Activated B cell treated with CpG ODN at 0.5 μM for 24 hours (primary cell): ENCODE measurements at regions not wholly inside any gene's neighbourhood (a gene's known extent, or its start where the extent isn't known, plus 50 kb on each side); places are given as distances from the start of the nearest gene placed in this dataset.

Experiments used
- ATAC-seq: fragments of 200-7000 bp; cut with Tn5 transposase; one replicate; pipeline ENCODE4 v1.10.0; 2021; ENCODE audit warnings: low read depth, mild to moderate bottlenecking, moderate library complexity
- CTCF ChIA-PET: fragments of 350-600 bp; sonication (Branson Sonifier 250); formaldehyde crosslinking; loops from one replicate; lab custom pipeline; 2021; ENCODE audit warnings: antibody characterized with exemption; lab: Charles Lee
- POLR2A ChIA-PET: fragments of 350-600 bp; sonication (Branson Sonifier 250); formaldehyde crosslinking; loops from one replicate; lab custom pipeline; 2021; ENCODE audit warnings: antibody characterized with exemption; lab: Charles Lee
- DNase-seq: peaks from one replicate; pipeline ENCODE4 v3.0.0; 2022
- H3K27ac Mint-ChIP-seq: one replicate; pipeline ENCODE4 v1.8.0; 2020; ENCODE audit warnings: mixed read lengths
- H3K27me3 Mint-ChIP-seq: one replicate; pipeline ENCODE4 v1.8.0; 2021; ENCODE audit warnings: mixed read lengths
- H3K36me3 Mint-ChIP-seq: one replicate; pipeline ENCODE4 v1.8.0; 2021; ENCODE audit warnings: low read depth, mixed read lengths
- H3K4me1 Mint-ChIP-seq: one replicate; pipeline ENCODE4 v1.8.0; 2021; ENCODE audit warnings: mixed read lengths
- H3K4me3 Mint-ChIP-seq: one replicate; pipeline ENCODE4 v1.8.0; 2020; ENCODE audit warnings: mild to moderate bottlenecking, mixed read lengths
- H3K9me3 Mint-ChIP-seq: one replicate; pipeline ENCODE4 v1.8.0; 2020; ENCODE audit warnings: mixed read lengths
- CTCF ChIP-seq: fragments of 200-600 bp; IDR thresholded peaks from one replicate; pipeline ENCODE4 v1.8.0; 2022; ENCODE audit warnings: antibody characterized with exemption, mild to moderate bottlenecking
- intact Hi-C: fragments of 100-400 bp; cut with micrococcal nuclease; formaldehyde crosslinking; loops from one replicate; pipeline ENCODE4 v1.15.1; 2024

DNA sequence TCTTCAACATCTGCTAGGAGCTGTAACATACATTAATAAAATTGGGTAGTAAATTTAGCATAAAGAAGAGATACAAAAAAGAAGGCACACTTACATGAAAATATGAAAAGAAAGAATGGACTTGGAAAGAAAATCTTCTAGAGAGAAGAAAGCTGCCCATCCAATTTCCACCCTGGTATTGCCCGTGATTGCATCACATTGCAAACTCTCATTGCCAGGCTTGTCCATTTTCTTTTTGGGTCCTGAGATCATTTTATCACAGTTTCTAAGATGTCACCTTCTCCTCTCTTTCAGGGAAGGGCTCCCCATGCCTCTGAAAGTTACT, 321.5 kb downstream of the RND3 start:
- CTCF ChIA-PET = no interaction called here
- no peak overlapping the region for H3K4me3 Mint-ChIP-seq
- ATAC-seq = no peak
- H3K27ac Mint-ChIP-seq = no peak overlapping the region
- intact Hi-C loops = no loop called here
- H3K36me3 Mint-ChIP-seq = no peaks in the 10 kb centered on the region
- DNase-seq = no peak
- TF ChIP-seq CTCF = no peak
- no peaks in the 10 kb centered on the region for H3K4me1 Mint-ChIP-seq
- H3K9me3 Mint-ChIP-seq = peaks cover 6% of the 10 kb centered on the region
- H3K27me3 Mint-ChIP-seq = no peaks in the 10 kb centered on the region
- POLR2A ChIA-PET = no interaction called here

DNA sequence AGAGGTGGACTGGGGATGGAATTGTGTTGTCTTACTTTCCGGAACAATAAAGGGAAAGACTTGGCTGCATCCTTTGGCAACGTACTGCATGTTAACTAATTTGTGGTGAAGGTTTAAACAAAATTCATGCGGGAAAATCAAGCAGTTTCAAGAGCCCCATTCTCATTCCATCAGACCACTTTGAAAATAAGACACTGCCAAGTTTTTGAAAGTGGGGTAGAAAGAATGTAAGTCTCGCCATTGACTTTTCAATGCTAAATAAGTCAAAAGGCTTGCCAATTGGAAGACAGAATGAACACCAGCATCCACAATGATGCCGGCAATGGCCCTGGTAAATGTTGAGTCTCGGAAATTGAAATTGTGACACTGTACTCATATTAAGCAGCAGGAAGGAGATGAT, 322.0 kb downstream of the RND3 start:
- POLR2A ChIA-PET = no interaction called here
- H3K4me3 Mint-ChIP-seq = no peak overlapping the region
- no peak for ATAC-seq
- no peak for DNase-seq
- intact Hi-C loops = no loop called here
- no peaks in the 10 kb centered on the region for H3K4me1 Mint-ChIP-seq
- TF ChIP-seq CTCF = no peak
- no peaks in the 10 kb centered on the region for H3K27me3 Mint-ChIP-seq
- CTCF ChIA-PET = no interaction called here
- H3K9me3 Mint-ChIP-seq = peaks cover 3% of the 10 kb centered on the region
- H3K27ac Mint-ChIP-seq = no peak overlapping the region
- no peaks in the 10 kb centered on the region for H3K36me3 Mint-ChIP-seq

GRCh38 chr2:150162241-150162942, 325.1 kb downstream of the RND3 start:
- TF ChIP-seq CTCF = no peak
- no peak for ATAC-seq
- CTCF ChIA-PET = no interaction called here

DNA sequence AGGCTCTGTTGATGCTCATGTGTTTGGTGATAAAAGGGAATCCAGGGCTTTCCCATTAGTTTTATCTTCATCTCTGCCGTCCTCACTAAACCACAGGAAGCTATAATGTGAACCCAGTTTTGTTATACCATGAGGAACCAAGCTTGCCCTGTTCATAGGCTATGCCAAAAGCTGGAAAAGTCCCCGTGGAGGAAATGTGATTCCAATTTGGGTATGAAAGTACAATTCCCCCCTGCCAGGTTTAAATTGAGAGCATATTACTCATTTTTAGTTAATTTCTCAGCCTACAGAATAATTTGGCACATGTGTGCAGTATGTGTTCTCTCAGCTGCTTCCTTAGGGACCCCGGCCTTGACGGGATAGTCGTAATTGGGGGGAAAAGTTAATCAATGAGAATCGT, 327.4 kb downstream of the RND3 start:
- no peak for ATAC-seq
- no peak overlapping the region for H3K4me3 Mint-ChIP-seq
- H3K27ac Mint-ChIP-seq = no peak overlapping the region

More at GRCh38 chr2:150162241-150162942, 325.1 kb downstream of the RND3 start:
- Mint-ChIP-seq H3K27ac (no peak overlapping the region), H3K4me1 (no peaks in the 10 kb centered on the region), H3K27me3 (no peaks in the 10 kb centered on the region), H3K4me3 (no peak overlapping the region), H3K36me3 (no peaks in the 10 kb centered on the region), H3K9me3 (no peaks in the 10 kb centered on the region)
- POLR2A ChIA-PET = no interaction called here
- DNase-seq = no peak
- intact Hi-C loops = no loop called here

GRCh38 chr2:150159300-150159699, 328.2 kb downstream of the RND3 start:
- Mint-ChIP-seq H3K36me3 (no peaks in the 10 kb centered on the region), H3K27ac (no peak overlapping the region), H3K4me3 (no peak overlapping the region), H3K9me3 (no peaks in the 10 kb centered on the region), H3K27me3 (no peaks in the 10 kb centered on the region), H3K4me1 (no peaks in the 10 kb centered on the region)
- ChIA-PET POLR2A (no interaction called here), CTCF (no interaction called here)
- intact Hi-C loops = no loop called here
- TF ChIP-seq CTCF = no peak
- ATAC-seq (no peak), DNase-seq (no peak)

More for the DNA sequence above, 327.4 kb downstream of the RND3 start:
- no peak for TF ChIP-seq CTCF
- no peaks in the 10 kb centered on the region for H3K4me1 Mint-ChIP-seq
- H3K36me3 Mint-ChIP-seq = no peaks in the 10 kb centered on the region
- H3K9me3 Mint-ChIP-seq = no peaks in the 10 kb centered on the region
- ChIA-PET CTCF (no interaction called here), POLR2A (no interaction called here)
- DNase-seq = no peak
- intact Hi-C loops = no loop called here
- no peaks in the 10 kb centered on the region for H3K27me3 Mint-ChIP-seq
